Hypothalamus (tissue), 51 donors: ENCODE measurements at regions not wholly inside any gene's neighbourhood (a gene's known extent, or its start where the extent isn't known, plus 50 kb on each side); places are given as distances from the start of the nearest gene placed in this dataset.

ENCODE experiments used
- DNase-seq, 51 donors: peaks; one replicate each; lab custom pipeline; 2025; lab: John Stamatoyannopoulos, UW

DNA sequence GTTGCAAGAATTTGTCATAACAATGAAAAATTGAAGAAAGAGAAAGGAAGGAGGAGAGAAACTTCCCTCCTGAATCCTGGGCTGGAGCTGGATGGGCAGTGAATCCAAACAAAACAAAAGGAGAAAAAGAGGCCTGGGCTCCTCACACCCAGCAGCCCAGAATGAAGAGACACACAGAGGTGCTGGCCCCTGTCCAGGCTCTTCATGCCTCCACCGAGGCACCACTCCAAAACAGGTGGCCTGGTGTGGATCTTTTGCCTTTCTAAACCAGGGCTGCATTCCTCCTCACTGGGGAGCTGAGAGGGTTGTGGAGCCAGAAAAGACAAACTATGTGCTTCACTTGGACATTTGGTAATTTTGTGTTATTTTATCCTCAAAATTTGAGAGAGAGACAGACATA lies 76.0 kb downstream of the FAM124B start:
- DNase-seq, result no peak

DNA sequence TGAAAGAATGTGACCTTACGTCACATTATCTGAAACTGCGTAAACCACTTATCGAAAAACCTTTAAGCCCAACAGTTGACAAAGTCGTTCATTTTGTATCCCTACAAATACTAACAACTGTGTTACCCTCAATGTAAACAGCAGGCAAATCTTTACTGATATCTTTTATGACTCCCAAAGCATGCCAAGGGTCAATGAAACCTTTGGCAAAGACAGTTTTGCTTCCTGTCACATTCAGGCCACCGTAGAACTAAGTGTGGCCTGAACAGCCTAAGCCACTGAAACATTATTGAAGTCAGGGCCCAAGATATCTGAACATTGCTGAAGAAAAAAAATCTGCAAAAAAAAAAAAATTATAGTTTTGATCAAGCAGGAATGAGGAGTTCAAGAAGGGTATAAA lies 77.3 kb downstream of the FAM124B start:
- no peak for DNase-seq

DNA sequence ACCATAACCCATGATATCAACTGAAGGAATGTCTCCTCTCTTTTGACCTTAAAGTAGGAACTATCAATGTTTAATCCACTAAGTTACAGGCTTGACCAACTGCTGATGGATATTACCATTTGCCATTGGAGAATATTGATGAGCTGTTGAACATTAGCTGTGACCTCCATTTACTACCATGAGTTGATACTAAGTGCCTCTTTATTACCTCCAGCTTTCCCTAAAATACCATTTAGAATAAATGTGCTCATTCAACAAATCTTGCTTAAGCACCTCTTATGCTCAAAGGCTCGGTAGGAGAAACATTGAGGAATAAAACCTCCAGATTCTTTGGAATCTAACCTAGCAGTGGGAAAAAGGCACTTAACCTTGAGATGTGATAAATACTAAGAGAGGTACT lies 81.2 kb downstream of the FAM124B start:
- no peak for DNase-seq

DNA sequence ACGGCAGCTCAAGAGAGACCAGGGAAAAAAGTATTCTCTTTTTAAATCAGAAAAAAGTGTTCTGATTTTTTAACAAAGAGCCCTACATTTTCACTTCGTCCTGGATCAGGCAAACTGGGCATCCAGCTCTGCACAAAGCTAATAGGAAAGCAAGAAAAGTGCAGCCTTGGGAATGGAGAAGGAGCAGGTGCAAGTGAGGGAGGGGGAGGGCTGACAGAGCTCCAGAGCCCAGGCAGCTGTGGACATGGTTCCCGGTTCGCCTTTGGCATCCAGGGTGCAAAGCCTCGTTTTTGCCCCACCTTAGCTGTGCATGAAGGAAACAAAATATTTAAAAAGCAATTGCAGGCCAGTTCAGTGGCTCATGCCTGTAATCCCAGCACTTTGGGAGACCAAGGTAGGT lies 82.2 kb downstream of the FAM124B start:
- no peak for DNase-seq

DNA sequence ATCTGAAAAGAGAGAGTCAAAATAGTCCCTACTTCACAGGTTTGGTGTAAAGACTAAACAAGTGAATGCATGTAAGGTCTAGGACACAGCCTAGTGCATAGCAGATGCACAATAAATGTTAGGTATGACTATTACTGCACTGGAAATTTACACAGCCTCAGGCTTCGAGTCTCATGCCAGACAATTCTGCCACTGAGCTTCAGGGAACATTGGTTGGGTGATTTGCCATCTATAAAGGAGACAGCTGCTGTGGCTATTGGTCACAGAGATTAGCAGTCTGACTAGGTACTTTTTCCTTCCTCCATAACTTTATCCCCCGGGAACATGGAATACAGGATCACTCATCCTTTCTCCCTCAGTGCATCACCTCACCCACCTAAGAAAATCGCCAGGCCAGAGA lies 89.2 kb downstream of the FAM124B start:
- DNase-seq, result no peak

DNA sequence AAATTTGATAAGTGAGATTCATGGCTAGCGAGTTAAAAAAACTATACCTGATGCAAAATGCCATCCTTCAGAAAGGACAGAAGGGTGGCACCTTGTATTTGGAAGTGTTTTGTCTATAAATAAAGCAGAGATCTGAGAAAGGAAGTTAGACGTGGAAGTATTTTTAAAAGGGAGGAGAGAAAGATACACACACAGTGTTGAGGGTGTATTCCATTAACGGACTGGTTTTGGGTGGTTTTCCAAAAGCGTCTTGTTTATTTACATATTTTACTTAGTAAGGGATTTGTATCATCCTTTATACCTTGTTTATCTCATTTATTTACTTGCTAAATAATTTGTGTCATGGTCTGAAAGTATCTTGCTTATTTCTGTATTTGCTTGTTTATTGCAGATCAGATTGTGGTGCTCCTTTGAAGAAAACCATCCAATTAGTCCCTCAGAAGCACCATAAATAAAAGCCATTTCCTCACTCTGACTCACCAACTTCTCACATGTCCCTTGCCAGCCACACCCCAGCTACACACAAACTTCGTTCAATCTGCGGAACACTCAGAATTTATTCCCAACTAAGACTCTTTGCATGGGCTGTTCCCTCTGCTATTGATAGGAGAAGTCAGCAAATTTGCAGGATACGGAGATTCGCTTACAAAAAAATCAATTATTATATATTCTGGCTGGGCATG lies 90.8 kb downstream of the FAM124B start:
- no peak for DNase-seq

DNA sequence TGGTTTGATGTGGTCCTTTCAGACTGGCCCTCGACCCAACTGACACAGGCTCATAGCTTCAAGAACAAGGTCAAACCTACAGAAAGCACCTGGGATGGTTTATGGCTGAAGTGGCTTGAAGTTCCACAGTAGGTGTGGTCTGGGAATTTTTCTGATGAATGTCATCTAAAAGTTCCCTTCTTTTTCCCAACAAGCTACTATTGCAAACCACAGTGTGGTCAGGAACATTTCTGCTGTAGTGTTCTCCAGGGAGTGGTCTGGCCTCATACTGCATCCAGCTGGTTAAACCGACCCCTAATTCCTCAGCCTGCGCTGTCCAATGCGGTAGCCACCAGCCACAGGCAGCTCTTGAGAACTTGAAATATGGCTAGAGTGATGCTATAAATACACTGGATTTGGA lies 92.7 kb downstream of the FAM124B start:
- DNase-seq, result no peak

DNA sequence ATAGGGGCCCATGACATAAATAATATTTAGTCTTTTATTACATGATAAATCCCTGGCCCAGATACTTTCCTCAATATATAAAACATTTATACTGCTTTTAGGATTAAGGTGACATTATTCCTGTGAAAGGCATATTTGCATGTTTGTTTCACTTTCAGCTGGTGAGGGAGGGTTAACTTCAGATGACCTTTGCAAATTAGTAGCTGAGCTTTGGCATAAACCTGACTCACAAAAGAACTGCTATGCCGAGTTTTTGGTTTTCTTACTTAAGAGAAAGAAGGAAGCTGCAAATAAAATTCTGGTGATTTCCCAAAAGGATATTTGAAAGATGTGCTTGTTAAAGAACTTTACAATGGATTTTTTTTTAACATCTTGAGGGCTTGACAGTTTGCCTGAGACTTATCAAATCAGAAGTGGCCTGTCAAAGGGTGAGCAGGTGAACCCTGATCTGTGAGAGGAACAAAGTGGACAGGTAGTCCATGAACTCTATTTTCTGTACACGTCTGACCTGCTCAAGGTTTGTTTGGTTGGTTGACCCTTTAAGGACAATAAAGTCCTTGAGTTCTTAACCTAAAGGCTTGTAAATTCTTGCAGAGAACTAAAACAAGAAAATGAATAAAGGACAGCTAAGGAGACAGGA lies 93.5 kb downstream of the FAM124B start:
- DNase-seq, result no peak

DNA sequence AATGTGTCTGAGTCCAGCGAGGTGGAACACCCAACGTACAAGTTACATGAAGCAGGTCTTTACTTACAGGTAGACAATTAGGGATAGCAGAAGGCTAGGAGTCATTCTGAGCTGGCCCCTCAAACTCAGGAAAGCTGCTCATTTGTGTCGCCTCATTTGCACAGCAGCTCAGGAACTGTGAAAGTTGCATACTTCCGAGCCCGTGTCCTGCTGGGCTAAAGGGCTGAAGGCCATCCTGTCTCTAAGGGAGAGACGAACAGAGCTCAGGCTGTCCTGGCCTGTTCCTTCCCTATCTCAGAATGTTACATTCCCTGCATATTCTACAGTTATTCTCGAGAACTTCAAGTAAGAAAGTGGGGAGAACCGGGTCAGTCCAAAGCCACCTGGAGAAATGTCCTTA lies 99.0 kb downstream of the FAM124B start:
- no peak for DNase-seq

DNA sequence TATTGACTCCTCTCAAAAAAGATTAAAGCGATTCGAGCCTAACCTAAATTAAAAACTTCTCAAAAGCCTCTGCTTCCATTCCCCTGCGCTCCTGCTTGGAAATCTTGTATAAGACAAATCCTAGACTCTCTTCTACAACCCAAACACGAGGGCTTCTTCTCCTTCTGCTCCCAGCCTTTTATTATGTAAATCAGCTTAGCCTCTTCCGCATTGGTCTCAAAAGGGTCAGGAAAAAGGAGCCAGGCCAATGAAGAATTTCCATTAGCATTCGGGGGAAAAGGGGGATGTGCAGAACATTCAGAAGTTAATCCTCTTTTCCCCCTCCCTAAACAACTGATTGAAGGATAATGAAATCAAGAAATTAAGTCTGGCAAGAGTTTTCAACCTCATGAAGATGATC lies 107.9 kb downstream of the FAM124B start:
- no peak for DNase-seq

DNA sequence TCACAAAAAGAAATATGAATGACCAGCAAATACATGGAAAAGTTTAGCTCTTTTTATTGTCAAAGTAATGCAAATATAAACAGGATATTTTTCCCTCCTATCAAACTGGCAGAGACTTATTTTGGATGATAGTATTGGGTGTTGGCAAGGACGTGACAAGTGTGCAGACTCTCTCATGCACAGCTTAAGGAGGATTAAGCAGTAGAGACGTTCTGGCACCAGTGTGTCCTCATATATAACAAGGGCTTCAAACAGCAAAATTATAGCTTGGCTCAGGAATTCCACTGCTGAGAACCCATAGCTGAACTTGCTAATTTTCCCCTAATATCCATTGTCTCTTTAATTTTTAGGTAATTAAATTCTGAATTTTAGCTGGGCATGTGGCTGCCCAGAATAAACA lies 114.4 kb downstream of the FAM124B start:
- no peak for DNase-seq

DNA sequence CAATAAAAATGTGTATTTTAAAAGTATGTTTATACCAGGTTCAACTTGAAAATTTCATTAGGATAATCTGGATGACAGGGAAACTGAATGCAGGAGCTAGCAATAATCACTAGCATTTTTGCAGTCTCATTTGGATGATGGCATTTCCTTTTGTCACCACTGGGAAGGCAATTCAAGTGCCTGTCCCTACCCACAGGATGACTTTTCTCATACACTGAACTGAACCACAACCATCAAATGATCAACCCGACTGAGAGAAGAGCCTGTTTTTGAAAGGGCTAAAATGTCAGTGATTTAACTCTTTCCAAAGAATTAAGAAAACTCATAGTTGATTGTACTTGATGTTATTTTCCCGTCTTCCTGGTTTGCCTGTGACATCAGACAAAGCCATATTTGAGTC lies 115.0 kb downstream of the FAM124B start:
- no peak for DNase-seq

DNA sequence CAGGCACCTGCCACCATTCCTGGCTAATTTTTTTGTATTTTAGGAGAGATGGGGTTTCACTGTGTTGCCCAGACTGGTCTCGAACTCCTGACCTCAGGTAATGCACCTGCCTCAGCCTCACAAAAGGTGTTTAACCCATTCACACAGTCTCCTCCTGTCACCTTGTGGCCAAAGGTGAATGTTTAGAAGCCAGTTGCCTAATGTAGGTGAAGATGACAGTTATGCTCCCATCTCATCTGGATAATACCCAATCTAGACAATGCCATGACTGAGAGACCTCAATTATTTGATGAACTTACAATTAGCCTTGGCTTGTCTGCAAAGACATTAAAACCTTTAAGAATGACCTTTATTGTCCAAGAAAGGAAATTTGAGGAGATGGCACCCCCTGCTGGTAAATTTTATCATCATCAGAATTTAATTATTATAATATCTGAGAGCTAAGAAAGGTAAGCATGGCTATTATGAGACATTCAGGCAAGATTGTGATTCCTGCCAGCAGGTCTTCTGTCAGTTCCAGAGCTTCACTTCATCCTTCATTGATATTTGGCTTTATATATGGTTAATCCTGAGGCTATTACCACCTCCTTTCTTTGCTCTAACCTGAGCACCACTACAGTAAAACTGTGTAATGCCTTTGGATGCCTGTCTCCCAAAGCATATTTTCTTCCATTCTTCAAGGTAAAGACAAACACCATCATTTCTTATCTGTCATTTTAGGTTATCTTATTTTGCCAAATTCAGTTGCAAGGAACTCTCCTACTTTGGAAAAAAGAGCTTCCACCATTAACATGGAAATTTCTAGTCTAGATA lies 117.6 kb downstream of the FAM124B start:
- DNase-seq, result peak in 5 of 51 donors; percentile 1 to 65 (median 4)

DNA sequence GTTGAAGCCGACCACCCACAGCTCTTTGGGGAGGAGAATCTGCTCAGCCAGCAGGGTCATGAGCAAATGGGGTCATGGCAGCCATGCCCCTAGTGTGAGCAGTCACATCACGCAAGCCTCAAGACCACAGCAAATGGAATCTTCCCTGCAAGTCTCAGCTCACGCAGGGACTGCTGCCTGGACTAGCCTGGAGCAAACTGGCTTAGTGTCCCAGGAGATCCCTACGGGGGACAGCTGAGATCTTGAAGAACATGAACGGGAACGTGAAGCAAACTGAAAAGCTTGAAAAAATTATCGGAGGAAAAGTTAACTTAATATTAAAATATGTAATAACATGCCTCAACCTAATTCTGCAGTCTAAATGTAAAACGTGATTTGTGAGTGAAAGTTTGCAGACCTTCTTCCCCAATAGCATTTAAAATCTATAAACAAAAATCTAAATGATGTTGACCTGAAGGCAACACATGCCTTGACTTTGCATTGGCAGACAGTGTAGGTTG lies 118.4 kb downstream of the FAM124B start:
- DNase-seq, result no peak

DNA sequence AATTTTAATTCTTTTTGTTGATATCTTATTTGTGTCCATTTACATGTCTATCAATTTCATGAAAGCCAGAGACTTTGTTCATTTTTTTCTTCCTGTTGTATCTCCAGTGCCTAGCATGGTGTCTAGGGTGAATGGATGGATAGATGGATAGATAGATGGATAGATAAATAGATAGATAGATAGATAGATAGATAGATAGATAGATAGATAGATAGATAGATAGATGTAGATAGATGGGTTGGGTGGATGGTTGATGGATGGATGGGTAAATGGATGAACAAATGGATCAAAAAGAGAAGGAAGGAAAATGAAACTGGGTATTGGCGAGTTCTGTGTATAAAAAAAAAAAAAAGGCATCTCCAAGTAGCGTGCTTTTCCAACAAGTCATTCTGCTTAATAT lies 120.5 kb downstream of the FAM124B start:
- no peak for DNase-seq

DNA sequence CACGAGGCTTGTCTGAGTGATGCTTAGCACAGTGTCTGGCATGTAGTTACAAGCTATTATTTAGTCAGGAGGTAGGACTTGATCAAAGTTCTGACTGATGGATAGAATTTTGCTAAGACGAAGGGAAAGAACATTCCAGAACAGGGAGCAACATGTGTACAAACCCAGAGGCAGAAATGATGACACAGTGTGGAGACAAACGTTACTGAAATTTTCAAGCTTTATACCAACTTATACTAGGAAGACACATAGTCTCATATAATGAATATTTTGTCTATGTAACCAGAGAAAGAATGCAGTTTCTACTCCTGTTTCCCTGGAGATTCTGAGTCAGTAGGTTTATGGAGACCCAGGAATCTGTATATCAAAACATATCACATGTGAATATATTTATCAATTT lies 123.4 kb downstream of the FAM124B start:
- no peak for DNase-seq

DNA sequence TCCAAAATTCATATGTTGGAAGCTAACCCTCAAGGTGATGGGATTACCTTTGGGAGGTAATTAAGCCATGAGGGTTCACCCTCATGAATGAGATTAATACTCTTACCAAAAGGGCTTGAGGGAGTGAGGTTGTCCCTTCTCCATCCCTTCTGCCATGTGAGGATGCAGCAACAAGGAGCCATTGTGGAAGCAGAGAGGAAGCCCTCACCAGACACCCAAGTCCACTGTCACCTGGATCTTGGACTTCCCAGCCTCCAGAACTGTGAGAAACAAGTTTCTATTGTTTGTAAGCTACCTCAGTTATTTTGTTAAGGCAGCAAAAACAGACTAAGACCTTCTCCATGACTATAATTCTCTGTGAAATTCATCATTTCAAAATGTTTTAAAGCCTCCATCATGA lies 125.7 kb downstream of the FAM124B start:
- DNase-seq, result no peak

DNA sequence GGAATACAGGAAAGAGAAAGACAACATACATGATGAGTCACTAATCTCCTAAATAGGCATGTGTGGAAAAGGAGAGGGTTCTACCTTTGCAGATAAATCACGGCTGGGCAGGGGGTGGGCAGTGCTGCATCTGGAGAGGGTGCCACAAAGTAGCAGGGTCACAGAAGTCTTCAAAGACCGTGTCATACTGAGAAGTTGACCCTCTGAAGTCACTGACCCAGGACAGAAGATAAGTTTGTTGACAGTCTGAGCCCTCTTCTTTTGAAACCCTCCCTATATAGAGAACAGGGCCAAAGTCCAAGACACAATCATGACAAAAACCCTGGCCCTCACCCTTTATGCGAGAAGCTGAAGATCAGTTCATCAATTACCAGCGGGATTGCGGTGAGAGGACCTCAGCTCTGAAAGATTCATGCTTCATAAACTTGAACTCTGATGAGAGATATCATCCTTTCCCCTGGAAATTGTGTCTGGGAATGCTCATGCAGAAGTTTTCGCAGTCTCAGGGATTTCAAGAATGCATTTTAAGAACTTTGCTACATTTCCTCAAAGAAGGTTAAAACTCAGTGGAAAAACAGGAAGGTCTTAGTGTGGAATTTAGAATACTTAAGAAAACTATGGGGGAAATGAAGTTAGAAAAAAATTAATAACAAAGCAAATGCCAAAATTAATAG lies 129.5 kb downstream of the FAM124B start:
- DNase-seq, result no peak

DNA sequence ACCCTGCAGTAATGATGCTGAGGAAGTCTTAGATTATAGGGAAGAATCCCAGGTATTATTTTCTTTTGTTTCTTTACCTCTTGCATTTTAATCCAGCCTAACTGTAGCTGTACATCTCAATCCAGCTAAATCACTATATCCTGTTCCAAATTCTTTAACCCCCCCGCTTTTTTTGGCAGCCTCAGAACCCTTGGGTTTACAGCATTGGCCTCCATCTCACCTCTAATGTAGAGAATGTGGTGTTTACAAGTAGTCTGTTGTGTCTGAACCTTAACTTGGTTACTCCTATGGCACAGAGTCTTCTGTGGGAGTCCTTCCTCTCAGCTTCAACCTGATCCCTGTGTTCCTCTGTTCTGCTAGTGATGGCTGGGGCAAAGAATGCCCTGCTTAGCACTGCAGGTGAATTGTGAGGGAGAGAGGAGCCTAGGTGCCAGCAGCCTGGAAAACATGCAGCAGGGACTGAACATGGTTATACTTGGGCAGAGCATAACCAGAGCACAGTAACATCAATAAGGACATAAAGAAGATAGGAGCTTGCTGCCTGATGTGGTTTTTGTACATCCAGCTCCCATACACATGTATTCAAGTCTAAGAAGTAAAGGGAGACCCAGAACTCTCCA lies 130.2 kb downstream of the FAM124B start:
- no peak for DNase-seq

DNA sequence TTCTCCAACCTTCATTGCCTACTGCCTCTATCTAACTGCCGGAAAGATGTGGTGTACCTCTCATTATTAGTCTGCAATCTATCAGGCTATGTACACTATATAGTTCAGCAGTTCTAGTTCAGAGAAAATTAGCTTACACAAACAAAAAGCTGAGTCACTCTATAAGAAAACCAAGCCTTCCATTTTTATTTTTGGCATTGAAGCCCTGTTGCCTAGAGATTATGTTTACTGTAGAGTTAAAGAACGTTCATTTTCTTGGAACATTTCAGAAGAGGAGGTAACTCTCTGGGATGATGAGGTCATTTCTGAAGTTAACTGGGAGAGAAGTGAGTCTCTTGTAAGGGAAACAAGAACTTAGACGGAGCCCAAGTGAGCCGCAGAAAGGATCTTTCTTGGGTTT lies 133.5 kb downstream of the FAM124B start:
- no peak for DNase-seq

DNA sequence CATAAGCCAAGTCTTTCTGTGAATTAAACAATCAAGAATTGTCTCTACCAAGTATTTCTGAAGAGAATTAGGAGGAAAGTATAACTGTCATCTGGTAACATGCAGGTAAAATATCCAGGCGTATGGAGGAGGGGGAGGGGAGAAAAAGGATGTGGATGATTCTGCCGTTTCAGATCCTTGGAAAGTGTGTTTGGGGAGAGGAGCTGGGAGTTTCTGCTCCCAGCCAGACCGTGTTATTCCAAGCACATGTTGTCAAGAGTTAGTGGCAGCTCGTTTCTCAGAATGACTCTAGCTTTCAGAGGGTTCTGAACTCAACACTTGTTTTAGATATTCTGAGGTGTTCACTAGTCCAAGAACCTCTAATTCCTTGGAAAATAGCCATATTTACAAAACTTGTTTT lies 137.6 kb downstream of the FAM124B start:
- no peak for DNase-seq
